HG02884 (cell line): ENCODE measurements at regions not wholly inside any gene's neighbourhood (a gene's known extent, or its start where the extent isn't known, plus 50 kb on each side); places are given as distances from the start of the nearest gene placed in this dataset.

Experiments used
- ATAC-seq: cut with Tn5 transposase; IDR thresholded peaks from one replicate; pipeline ENCODE4 v1.9.1; 2021; ENCODE audit warnings: mild to moderate bottlenecking, moderate library complexity; ENCODE audit not compliant: unreplicated experiment

DNA sequence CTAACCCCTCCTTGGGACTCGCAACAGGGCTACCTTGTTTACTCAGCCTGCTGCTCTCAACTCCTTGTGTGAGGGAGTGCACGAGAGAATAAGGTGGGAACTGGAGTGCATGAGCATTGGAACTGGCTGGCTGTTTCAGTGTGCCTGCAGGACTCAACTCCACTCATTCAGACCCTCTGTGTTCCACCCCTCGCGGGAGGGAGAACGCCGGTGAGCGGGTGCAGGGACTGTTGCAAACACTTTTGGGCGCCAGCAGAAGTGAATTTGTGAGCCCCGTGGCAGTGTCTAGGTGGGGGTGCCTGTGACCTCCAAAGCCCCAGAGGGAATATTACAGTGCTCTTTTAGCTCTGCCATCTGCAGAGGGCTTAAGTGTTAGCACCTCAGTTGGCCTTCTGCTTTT lies 1978.3 kb upstream of the PIK3C3 start:
- no peak for ATAC-seq

GRCh38 chr18:39972521-39972920 lies 1982.5 kb upstream of the PIK3C3 start:
- ATAC-seq = no peak

- ATAC-seq = no peak
Observed at GRCh38 chr18:39969803-39970494, 1985.1 kb upstream of the PIK3C3 start.

- no peak for ATAC-seq
Observed at GRCh38 chr18:39966275-39966674, 1988.8 kb upstream of the PIK3C3 start.

- no peak for ATAC-seq
Observed at GRCh38 chr18:39962546-39962945, 1992.5 kb upstream of the PIK3C3 start.

- no peak for ATAC-seq
Observed at GRCh38 chr18:39960550-39960949, 1994.5 kb upstream of the PIK3C3 start.

DNA sequence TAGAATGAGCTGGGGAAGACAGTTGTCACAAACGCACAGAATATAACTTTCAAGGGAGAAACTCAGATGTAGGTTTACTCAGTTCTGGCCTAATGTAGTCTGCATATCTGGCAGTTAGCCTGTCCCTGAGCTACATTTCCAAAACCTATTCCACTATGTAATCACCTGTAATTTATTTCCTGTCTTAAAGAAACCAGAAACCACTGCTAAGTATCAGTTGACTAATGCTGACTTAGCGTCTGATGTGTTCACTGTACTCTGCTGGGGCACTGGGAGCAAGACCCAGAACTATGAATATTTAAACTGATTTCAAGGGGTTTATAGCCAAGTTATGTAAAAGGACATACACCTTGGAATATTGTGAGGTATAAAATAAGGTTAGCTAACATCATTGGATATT lies 1995.2 kb upstream of the PIK3C3 start:
- no peak for ATAC-seq

DNA sequence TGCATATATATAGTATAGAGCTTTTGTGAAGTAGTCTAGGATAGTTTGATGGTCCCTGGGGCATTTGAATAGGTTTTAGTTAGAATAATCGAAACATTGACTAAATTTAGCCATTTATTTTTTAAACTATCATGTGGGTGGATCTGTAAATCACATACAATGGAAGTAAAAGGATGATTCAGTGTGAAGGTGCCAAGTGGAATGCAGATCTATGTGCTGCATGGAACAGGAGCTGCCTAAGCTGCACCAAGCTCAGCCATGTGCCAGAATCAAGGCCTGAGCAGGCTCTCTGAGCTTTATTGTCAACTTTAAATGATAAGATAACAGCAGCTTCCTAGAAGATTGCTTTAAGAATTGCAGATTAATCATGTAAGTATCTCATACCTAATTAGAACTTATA lies 1996.2 kb upstream of the PIK3C3 start:
- no peak for ATAC-seq

GRCh38 chr18:39952816-39953215 lies 2002.2 kb upstream of the PIK3C3 start:
- no peak for ATAC-seq

- no peak for ATAC-seq
Observed at GRCh38 chr18:39951142-39951720, 2003.8 kb upstream of the PIK3C3 start.

GRCh38 chr18:39946623-39947061 lies 2008.4 kb upstream of the PIK3C3 start:
- no peak for ATAC-seq

- no peak for ATAC-seq
Observed at GRCh38 chr18:39945076-39945475, 2010.0 kb upstream of the PIK3C3 start.

DNA sequence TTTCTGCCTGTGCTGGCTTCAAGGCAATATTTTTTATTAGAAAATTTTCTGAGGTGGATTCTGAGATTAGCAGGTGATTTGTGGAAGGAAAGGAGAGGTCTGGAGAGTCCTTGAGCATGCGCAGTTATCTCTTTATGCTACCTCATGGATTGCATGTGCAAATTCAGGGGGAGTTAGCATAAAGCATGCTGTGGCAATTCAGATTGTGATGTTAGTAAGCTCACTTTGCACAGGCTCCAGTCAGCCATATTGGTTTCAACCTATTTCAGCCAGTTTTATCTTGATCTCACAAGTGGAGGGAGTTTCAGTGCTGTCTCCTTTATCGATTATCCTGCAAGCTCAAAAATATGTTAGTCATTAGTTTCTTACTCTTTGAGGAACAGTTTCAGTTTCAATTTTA lies 2012.3 kb upstream of the PIK3C3 start:
- no peak for ATAC-seq

DNA sequence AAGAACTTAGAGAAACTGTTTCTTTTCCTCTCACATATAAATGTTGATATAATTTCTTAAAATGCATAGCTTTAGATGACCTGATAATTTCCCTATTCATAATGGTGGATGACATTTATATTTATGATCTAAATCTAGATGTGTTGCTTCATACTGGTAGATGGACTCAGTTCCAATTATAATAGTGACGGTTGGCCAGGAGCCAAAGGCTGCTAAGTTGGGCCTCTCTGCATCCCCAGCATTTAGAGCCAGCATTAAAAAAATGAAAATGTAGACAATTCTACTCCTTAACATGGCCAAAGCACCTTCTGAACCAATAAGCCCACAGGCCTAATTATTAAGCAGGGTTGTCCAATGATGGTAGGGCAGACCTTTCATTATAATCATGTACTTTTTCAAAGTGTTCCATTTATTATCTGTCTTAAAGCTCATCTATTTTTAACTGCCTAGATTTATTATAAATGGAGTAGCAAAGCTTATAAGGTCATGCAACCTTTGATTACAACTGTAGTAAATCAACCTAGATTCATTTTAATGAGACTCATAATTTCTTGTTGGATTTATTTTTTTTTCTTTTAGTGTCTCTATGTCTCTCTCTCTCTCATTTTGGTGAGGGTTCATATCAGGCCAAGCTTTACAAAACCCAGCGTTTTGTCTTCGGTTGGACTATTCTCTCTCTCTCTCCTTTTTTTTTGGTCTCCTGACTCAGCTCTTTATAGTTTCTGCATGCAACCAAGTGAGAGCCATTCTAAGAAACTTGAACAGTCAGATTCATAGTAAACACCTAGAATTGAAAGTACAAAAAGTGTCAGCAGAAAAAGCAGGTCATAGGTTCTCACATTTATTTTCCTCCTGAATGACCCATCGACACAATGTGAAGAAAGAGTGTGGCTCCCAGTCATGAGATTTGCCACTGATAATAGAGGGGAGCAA lies 2016.1 kb upstream of the PIK3C3 start:
- ATAC-seq = no peak

DNA sequence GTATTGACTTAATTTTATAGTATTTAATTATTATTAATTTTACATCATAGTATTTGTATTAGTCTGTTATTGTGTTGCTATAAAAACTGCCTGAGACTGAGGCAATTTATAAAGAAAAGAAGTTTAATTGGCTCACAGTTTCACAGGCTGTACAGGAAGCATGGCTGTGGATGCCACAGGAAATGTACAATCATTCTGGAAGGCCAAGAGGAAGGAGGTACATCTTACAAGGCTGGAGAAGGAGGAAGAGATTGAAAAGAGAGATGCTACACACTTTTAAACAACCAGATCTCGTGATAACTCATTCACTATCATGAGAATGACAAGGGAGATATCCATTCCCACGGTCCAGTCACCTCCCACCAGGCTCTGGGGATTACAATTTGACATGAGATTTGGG lies 2019.4 kb upstream of the PIK3C3 start:
- ATAC-seq = no peak

DNA sequence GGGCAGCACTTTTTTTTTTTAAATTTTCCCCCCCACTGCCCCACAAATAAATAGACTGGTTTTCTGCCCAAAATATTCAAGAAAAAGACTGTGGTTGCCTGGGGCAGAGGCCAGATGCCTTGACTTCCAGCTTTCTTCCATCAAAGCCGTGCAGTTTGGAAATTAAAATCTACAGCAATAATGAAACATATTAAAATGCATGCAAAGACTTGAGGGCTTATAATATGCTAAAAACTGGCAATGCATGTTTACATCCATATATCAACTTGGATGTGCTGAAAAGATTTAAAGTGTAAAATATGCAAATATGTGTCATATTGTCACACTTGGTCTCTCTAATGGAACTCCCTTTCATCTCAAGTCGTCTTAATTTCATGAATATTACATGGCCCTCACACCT lies 2036.2 kb upstream of the PIK3C3 start:
- ATAC-seq = no peak

DNA sequence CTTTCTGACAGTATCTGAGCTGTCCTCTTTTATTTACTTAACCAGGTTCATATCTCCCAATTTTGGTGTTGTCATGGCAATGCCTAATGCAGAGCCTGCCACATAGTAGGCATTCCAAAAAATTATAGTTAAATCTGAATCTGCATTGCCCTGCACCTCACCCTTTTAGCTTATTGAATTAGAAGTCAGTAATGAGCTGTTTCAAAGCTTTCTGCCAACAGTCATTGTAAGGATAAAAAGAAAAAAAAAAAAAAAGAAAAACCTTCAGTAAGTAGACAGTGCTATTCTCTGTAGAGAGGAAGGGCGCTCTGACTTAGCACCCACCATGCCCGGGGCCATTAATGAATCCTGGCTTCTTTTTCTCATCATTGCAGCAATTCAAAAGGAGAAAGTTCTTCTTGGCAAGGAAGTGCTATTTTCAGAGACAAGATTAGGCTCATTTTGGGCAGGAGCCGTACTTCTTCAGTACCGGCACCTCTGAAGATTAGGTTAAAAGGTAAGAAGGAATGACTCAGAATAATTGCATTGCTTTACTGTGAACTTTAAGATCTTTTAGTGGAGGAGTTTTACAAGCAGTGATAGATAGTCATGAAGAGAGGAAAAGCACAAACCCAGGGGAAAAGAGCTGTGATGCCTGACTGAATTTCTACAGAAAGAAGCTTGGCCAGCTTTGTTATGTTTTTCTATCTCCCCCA lies 2041.2 kb upstream of the PIK3C3 start:
- no peak for ATAC-seq

DNA sequence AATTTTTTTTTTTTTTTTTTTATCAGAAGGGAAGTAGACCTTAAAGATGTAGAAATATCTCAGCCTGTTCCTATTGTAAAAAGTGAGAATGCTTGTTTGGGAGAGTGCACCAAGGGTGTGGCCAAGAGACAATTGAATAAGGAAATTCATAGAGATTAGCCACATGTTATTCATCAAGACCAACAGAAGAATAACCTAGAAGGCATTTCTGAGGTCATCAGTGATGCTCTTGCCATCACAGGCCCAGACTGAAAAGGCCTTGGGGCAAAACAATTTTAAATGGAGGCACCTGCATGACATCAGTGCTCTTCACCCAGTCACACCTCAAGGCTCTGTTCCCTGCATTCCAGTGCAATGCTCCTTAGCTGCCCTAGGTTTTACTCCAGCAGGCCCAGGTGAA lies 2043.3 kb upstream of the PIK3C3 start:
- ATAC-seq = no peak

- ATAC-seq = no peak
Observed at GRCh38 chr18:39909706-39910105, 2045.3 kb upstream of the PIK3C3 start.

DNA sequence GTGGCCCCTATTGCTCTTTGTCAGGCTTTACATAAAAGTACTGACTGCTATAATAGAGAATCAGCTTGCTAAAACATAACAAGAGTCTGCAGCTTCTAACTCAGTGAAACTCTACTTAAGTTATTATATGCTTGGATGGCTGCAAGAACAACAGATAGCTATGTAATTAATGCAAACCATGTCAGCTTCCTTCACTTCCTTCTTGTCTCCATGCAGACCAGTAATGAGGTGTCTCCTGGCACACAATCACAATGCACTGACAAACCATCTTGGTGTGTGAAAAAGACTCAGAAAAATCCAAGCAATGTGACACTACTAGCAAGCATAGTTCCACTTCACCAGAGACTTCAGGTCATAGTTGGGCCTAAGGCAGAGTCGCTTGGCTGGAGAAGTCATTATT lies 2068.9 kb upstream of the PIK3C3 start:
- no peak for ATAC-seq

DNA sequence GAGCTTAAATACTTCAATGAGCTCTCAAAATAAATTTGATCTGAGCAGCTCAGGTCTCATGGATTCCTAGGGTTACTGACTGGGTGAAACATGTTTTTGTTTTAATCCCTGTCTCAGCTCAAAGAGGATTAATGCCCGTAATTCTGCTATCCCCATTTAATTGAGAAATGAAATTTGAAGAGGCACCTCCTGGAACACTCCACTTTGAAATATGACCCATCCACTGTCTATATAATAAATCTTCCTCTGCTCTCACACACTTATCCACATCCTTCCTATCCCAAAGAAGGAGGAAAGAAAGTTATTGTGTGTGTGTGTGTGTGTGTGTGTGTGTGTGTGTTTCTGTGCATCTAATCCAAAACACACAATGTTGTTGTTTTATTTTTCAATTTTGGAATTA lies 2082.4 kb upstream of the PIK3C3 start:
- ATAC-seq = no peak
